ENCODE measurements at regions not wholly inside any gene's neighbourhood (a gene's known extent, or its start where the extent isn't known, plus 50 kb on each side); places are given as distances from the start of the nearest gene placed in this dataset.

DNA sequence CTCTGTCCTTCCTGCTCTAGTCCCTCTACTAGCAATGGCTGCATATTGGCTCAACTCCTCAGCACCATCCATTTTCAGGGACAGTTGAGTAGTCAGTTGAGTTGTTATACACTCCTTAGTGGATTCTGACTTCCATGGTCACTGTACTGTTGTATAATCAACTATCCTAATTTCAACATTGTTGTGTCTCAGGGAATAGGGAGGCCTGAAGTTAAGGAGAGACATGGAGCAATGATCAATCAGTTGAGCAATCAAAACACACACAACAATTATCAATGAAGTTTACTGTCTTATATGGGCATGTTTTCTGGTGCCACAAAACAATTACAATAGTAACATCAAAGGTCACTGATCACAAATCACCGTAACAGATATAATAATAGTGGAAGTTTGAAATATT, 255.9 kb downstream of the KCNC2 start:
- H3K4me2 ChIP-seq (ENCODE audit: low read length), result no peak overlapping the region
- TF ChIP-seq, protein P1, sequence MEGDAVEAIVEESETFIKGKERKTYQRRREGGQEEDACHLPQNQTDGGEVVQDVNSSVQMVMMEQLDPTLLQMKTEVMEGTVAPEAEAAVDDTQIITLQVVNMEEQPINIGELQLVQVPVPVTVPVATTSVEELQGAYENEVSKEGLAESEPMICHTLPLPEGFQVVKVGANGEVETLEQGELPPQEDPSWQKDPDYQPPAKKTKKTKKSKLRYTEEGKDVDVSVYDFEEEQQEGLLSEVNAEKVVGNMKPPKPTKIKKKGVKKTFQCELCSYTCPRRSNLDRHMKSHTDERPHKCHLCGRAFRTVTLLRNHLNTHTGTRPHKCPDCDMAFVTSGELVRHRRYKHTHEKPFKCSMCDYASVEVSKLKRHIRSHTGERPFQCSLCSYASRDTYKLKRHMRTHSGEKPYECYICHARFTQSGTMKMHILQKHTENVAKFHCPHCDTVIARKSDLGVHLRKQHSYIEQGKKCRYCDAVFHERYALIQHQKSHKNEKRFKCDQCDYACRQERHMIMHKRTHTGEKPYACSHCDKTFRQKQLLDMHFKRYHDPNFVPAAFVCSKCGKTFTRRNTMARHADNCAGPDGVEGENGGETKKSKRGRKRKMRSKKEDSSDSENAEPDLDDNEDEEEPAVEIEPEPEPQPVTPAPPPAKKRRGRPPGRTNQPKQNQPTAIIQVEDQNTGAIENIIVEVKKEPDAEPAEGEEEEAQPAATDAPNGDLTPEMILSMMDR (IDR thresholded peaks at IDR 0.05), result no peak
- H3K4me3 ChIP-seq (ENCODE audit: low read depth, low read length), result no peak overlapping the region
- H3K4me1 ChIP-seq, result no peaks in the 10 kb centered on the region
- H3K36me3 ChIP-seq (ENCODE audit: control insufficient read depth, insufficient read depth, low read length), result no peaks in the 10 kb centered on the region
- H3K27me3 ChIP-seq (ENCODE audit: control insufficient read depth, insufficient read depth, low read length), result no peaks in the 10 kb centered on the region
- H3K79me2 ChIP-seq, result no peaks in the 10 kb centered on the region
- H3K9me3 ChIP-seq (ENCODE audit: control insufficient read depth, low read length), result no peaks in the 10 kb centered on the region
- H3K27ac ChIP-seq, result no peak overlapping the region
- no peak overlapping the region for H2AFZ ChIP-seq
- no peak overlapping the region for H3K9ac ChIP-seq

DNA sequence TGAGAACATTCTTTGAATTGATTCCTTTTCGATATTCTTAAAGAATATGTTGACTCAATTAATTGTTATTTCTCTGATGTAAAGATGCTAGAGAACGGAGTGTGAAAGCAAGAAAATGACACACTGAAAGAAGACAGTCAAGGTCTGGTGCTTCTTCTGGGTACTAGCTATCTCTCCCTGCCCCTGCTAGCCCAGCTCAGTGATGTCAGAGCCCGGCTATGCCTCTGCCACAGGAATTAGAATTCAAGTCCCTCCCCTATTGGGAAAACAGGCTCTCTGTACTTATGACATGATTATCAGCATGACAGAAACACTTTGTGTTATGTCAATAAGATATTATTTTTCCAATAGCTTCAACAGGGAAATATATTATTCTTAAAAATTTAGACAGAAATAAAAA, 252.4 kb downstream of the KCNC2 start:
- Histone ChIP-seq H3K4me1 (no peaks in the 10 kb centered on the region), H3K27me3 (ENCODE audit: control insufficient read depth, insufficient read depth, low read length) (no peaks in the 10 kb centered on the region), H3K4me2 (ENCODE audit: low read length) (no peak overlapping the region), H3K36me3 (ENCODE audit: control insufficient read depth, insufficient read depth, low read length) (no peaks in the 10 kb centered on the region), H3K79me2 (no peaks in the 10 kb centered on the region), H3K9me3 (ENCODE audit: control insufficient read depth, low read length) (no peaks in the 10 kb centered on the region), H2AFZ (no peak overlapping the region), H3K9ac (no peak overlapping the region), H3K4me3 (ENCODE audit: low read depth, low read length) (no peak overlapping the region), H3K27ac (no peak overlapping the region)
- TF ChIP-seq, protein P1 (IDR thresholded peaks at IDR 0.05), result no peak

DNA sequence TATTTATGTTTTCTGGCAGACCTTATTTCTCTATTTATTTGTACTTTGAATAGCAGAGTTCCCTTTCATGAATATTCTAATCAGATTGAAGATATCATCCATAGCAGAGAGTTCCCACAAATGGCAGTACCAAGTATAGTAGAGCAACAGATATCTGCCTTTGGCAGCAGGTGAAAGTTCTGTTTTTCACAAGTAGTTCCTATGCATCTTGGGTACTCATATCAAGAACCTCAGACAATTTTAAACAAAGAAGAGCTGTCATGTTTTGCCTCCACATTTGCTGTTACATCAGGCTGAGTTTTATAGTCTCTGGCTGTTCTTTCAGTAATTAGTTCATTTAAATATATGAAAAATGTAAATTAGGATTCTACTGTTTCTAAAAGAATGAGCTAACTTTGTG, 252.0 kb downstream of the KCNC2 start:
- TF ChIP-seq, protein P1 (IDR thresholded peaks at IDR 0.05), result no peak
- Histone ChIP-seq H3K4me1 (no peaks in the 10 kb centered on the region), H3K27ac (no peak overlapping the region), H3K4me3 (ENCODE audit: low read depth, low read length) (no peak overlapping the region), H2AFZ (no peak overlapping the region), H3K9ac (no peak overlapping the region), H3K36me3 (ENCODE audit: control insufficient read depth, insufficient read depth, low read length) (no peaks in the 10 kb centered on the region), H3K27me3 (ENCODE audit: control insufficient read depth, insufficient read depth, low read length) (no peaks in the 10 kb centered on the region), H3K9me3 (ENCODE audit: control insufficient read depth, low read length) (no peaks in the 10 kb centered on the region), H3K4me2 (ENCODE audit: low read length) (no peak overlapping the region), H3K79me2 (no peaks in the 10 kb centered on the region)

DNA sequence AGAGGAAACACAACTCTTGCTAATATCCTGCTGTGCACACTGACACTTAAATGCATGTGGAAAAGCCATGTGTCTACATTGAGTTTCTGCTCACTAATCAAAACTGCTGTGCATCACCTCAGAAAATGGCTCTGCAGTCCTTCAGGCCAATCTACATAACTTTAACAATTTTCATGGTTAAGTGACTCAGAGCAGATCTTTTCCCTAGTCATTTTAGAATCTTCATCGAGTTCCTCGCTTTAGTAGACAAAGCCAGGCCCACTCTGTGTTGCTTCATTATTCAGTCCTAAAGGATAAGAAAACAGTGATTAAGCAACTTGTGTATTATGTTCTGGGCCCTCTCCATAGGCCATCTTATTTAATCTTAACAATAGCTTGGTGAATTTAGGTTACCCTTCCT, 250.0 kb downstream of the KCNC2 start:
- Histone ChIP-seq H3K9ac (no peak overlapping the region), H2AFZ (no peak overlapping the region), H3K27me3 (ENCODE audit: control insufficient read depth, insufficient read depth, low read length) (no peaks in the 10 kb centered on the region), H3K4me3 (ENCODE audit: low read depth, low read length) (no peak overlapping the region), H3K4me2 (ENCODE audit: low read length) (no peak overlapping the region), H3K36me3 (ENCODE audit: control insufficient read depth, insufficient read depth, low read length) (no peaks in the 10 kb centered on the region), H3K9me3 (ENCODE audit: control insufficient read depth, low read length) (no peaks in the 10 kb centered on the region), H3K4me1 (no peaks in the 10 kb centered on the region), H3K27ac (no peak overlapping the region), H3K79me2 (no peaks in the 10 kb centered on the region)
- TF ChIP-seq, protein P1 (IDR thresholded peaks at IDR 0.05), result no peak

DNA sequence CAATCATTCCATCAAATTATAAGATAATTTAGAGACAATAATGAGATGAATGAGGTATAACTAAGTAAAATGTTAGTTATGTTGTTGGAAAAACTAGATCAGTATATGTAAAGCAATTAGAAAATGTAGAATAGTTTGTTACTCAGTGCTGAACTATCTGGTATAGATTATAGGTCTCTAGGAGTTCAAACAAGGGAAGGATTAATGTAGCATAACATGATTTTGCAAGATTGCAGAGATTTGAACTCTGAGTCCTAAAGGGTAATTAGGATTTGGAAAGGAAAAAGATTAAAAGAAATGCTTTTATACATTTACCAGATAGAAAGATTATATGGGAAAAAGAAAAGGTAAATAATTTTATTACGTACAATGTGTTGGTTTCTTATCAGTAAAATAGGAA, 246.3 kb downstream of the KCNC2 start:
- Histone ChIP-seq H3K27ac (no peak overlapping the region), H3K4me1 (no peaks in the 10 kb centered on the region), H3K9me3 (ENCODE audit: control insufficient read depth, low read length) (no peaks in the 10 kb centered on the region), H3K4me3 (ENCODE audit: low read depth, low read length) (no peak overlapping the region), H2AFZ (no peak overlapping the region), H3K79me2 (no peaks in the 10 kb centered on the region), H3K9ac (no peak overlapping the region), H3K4me2 (ENCODE audit: low read length) (no peak overlapping the region), H3K27me3 (ENCODE audit: control insufficient read depth, insufficient read depth, low read length) (no peaks in the 10 kb centered on the region), H3K36me3 (ENCODE audit: control insufficient read depth, insufficient read depth, low read length) (no peaks in the 10 kb centered on the region)
- TF ChIP-seq, protein P1 (IDR thresholded peaks at IDR 0.05), result no peak

All from parathyroid adenoma (tissue), 2 donors.